ENCODE measurements at regions not wholly inside any gene's neighbourhood (a gene's known extent, or its start where the extent isn't known, plus 50 kb on each side); places are given as distances from the start of the nearest gene placed in this dataset.
A peak's percentile ranks its signal among the peaks of the same experiment; 100 is the strongest.

- no peak overlapping the region for H3K9ac ChIP-seq (ENCODE audit: insufficient read depth in 1 of 2, low read depth in 2 of 2, low read length in 2 of 2)
- no TSS peak for BruUV-seq (replicated peaks)
- ChIA-PET POLR2A (interaction anchor here (0.7 to 0.8 kb wide), 2 partner anchors 10 to 68 kb away, joined by 3 read pairs; no protein-coding TSS in a partner anchor), CTCF (ENCODE audit: low intra/inter-chr PET ratio) (no interaction called here)
- H3K27me3 ChIP-seq (ENCODE audit: control insufficient read depth in 2 of 2, insufficient read depth in 2 of 2, low read length in 2 of 2) = peaks cover 9 to 17% of the 10 kb centered on the region in 2 experiments; a peak in 4 of 5 replicates
- ATAC-seq (no peak), DNase-seq (ENCODE audit: extremely low read depth in 1 of 4, low spot score in 3 of 4) (no peak), FAIRE-seq (no peak)
- intact Hi-C loops (cut with micrococcal nuclease) = no loop called here
- no peak overlapping the region for H2AFZ ChIP-seq (ENCODE audit: low read depth, low read length)
- H3K27ac ChIP-seq (ENCODE audit: extremely low read depth, low read depth, low read length) = no peak overlapping the region
- no peak overlapping the region for H3K4me2 ChIP-seq (ENCODE audit: insufficient read depth, low read length)
- no peak for TF ChIP-seq SNRNP70 (optimal IDR thresholded peaks at IDR 0.05; ENCODE audit: low read depth, low read length)
- TF ChIP-seq NFIC (IDR thresholded peaks at IDR 0.05) = 0 out of 2 replicates have a peak, but pooled peaks have one; percentile 23
- TF ChIP-seq TRIM25 (IDR thresholded peaks at IDR 0.05; ENCODE audit: borderline replicate concordance) = no peak
- no peak for TF ChIP-seq EP400 (IDR thresholded peaks at IDR 0.05)
- H3K9me1 ChIP-seq (ENCODE audit: control insufficient read depth, insufficient read depth, low read length) = no peaks in the 10 kb centered on the region
- H3K79me2 ChIP-seq (ENCODE audit: control insufficient read depth, insufficient read depth, low read length) = no peaks in the 10 kb centered on the region
- in situ Hi-C loops (cut with MboI) = no loop called here
- H3K4me3 ChIP-seq = no peak overlapping the region
- H3K4me1 ChIP-seq (replicated peaks in 1 of 2; ENCODE audit: control insufficient read depth in 2 of 2, insufficient read depth in 2 of 2, low read length in 2 of 2) = no peaks in the 10 kb centered on the region
- 3% methylated on average over 8 of the region's 8 CpGs for WGBS (ENCODE audit: insufficient coverage, low coverage, missing lambda C conversion rate)
- no peaks in the 10 kb centered on the region for H3K9me3 ChIP-seq (replicated peaks; ENCODE audit: control insufficient read depth, insufficient read depth, low read depth, low read length)
- no peaks in the 10 kb centered on the region for H3K36me3 ChIP-seq (ENCODE audit: control insufficient read depth, insufficient read depth, low read length)
- H4K20me1 ChIP-seq (replicated peaks; ENCODE audit: control insufficient read depth, insufficient read depth, low read length) = no peaks in the 10 kb centered on the region
Observed at GRCh38 chr5:112616812-112617547, 120.7 kb upstream of the APC start.
